ENCODE measurements at regions not wholly inside any gene's neighbourhood (a gene's known extent, or its start where the extent isn't known, plus 50 kb on each side); places are given as distances from the start of the nearest gene placed in this dataset.

- DNase-seq = no peak
These were observed 103.2 kb upstream of the TNFAIP3 start for GRCh38 chr6:137763886-137764285.

GRCh38 chr6:137764464-137764863 is 102.6 kb upstream of the TNFAIP3 start:
- no peak for DNase-seq

- DNase-seq = no peak
These were observed 102.0 kb upstream of the TNFAIP3 start for GRCh38 chr6:137765059-137765458.

GRCh38 chr6:137766596-137767370 is 100.3 kb upstream of the TNFAIP3 start:
- DNase-seq = no peak

- DNase-seq = no peak
These were observed 99.6 kb upstream of the TNFAIP3 start for GRCh38 chr6:137767465-137767864.

- DNase-seq = no peak
These were observed 99.0 kb upstream of the TNFAIP3 start for GRCh38 chr6:137767911-137768690.

GRCh38 chr6:137768935-137769334 is 98.1 kb upstream of the TNFAIP3 start:
- DNase-seq = no peak

GRCh38 chr6:137769797-137770362 is 97.2 kb upstream of the TNFAIP3 start:
- DNase-seq = no peak

GRCh38 chr6:137772541-137773250 is 94.4 kb upstream of the TNFAIP3 start:
- DNase-seq = no peak

- no peak for DNase-seq
These were observed 91.8 kb upstream of the TNFAIP3 start for GRCh38 chr6:137775227-137775626.

GRCh38 chr6:137775720-137776119 is 91.3 kb upstream of the TNFAIP3 start:
- no peak for DNase-seq

GRCh38 chr6:137776256-137776655 is 90.8 kb upstream of the TNFAIP3 start:
- no peak for DNase-seq

GRCh38 chr6:137776786-137777686 is 90.0 kb upstream of the TNFAIP3 start:
- DNase-seq = no peak

GRCh38 chr6:137777687-137778075 is 89.4 kb upstream of the TNFAIP3 start:
- DNase-seq = no peak

- DNase-seq = no peak
These were observed 87.1 kb upstream of the TNFAIP3 start for GRCh38 chr6:137779982-137780381.

- DNase-seq = no peak
These were observed 86.5 kb upstream of the TNFAIP3 start for GRCh38 chr6:137780447-137781034.

- DNase-seq = no peak
These were observed 85.4 kb upstream of the TNFAIP3 start for GRCh38 chr6:137781639-137782038.

GRCh38 chr6:137782166-137783039 is 84.7 kb upstream of the TNFAIP3 start:
- DNase-seq = no peak

GRCh38 chr6:137783710-137784109 is 83.3 kb upstream of the TNFAIP3 start:
- no peak for DNase-seq

- DNase-seq = no peak
These were observed 82.5 kb upstream of the TNFAIP3 start for GRCh38 chr6:137784583-137784982.

GRCh38 chr6:137787016-137787415 is 80.0 kb upstream of the TNFAIP3 start:
- DNase-seq = no peak
